ENCODE measurements at regions not wholly inside any gene's neighbourhood (a gene's known extent, or its start where the extent isn't known, plus 50 kb on each side); places are given as distances from the start of the nearest gene placed in this dataset.

DNA sequence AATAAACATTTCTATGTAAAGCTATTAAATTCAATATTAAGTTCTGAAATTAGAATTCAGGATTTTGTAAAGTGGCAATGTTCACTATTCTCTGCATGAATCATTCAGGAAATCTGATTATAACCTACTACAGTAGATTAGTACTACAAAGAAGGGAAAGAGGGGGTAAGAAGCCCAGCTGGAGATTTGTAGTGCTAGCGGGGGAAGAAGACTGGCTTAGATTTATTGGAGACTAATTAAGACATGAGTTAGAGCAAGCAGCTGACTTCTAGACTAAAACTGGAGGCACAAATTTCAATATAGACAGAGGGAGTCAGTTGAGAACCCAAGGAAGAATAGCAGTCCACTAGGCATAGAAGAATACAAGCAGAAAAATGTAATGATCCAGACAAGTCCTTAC lies 55.8 kb upstream of the SETMAR start:
- TF ChIP-seq, protein P1, sequence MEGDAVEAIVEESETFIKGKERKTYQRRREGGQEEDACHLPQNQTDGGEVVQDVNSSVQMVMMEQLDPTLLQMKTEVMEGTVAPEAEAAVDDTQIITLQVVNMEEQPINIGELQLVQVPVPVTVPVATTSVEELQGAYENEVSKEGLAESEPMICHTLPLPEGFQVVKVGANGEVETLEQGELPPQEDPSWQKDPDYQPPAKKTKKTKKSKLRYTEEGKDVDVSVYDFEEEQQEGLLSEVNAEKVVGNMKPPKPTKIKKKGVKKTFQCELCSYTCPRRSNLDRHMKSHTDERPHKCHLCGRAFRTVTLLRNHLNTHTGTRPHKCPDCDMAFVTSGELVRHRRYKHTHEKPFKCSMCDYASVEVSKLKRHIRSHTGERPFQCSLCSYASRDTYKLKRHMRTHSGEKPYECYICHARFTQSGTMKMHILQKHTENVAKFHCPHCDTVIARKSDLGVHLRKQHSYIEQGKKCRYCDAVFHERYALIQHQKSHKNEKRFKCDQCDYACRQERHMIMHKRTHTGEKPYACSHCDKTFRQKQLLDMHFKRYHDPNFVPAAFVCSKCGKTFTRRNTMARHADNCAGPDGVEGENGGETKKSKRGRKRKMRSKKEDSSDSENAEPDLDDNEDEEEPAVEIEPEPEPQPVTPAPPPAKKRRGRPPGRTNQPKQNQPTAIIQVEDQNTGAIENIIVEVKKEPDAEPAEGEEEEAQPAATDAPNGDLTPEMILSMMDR (IDR thresholded peaks at IDR 0.05), result no peak
- TF ChIP-seq POLR2AphosphoS5 (IDR thresholded peaks at IDR 0.05), result no peak
- TF ChIP-seq POLR2A (IDR thresholded peaks at IDR 0.05), result no peak
